ENCODE measurements at regions not wholly inside any gene's neighbourhood (a gene's known extent, or its start where the extent isn't known, plus 50 kb on each side); places are given as distances from the start of the nearest gene placed in this dataset.
"Not testable (repeated sequence)": the region's sequence is repeated elsewhere in the genome, so short reads cannot be mapped to it uniquely, and the experiment has no call there.

DNA sequence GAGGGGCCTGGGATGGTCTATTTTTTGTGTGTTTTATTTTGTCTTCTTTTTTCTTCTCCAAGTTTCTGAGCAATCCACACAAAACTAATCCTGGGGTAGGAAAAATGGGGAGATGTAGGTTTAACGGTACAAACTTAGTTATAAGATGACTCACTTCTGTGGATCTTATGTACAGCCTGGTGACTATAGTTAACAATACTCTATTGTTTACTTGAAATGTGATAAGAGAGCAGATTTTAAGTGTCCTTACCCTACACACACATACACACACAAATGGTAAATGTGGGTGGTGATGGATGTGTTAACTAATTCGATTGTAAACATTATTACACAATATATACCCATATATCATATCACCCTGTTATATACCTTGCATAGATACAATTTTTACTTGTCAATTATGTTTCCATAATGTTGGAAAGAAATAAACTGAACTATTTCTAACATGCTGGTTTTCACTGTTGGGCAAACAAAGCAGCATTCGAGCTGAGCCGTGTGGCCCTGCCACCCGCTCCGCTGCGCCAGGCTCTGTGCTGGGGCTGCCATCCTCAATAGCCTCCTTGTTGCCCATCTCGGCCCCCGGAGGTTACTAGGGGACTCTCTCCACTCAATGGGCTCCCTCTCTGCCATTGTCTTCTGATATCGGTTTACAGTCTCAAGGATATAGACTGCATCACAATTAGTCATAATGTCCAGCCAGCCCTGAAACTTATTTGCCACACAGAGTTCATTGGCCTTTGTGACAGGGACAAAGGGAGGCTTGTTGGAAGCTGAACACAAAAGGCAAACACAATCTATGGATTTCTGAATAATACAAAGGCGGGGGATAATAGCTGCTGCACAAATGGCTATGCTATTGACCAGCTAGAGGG, 380.3 kb upstream of the MAF start:
- no peak for DNase-seq

DNA sequence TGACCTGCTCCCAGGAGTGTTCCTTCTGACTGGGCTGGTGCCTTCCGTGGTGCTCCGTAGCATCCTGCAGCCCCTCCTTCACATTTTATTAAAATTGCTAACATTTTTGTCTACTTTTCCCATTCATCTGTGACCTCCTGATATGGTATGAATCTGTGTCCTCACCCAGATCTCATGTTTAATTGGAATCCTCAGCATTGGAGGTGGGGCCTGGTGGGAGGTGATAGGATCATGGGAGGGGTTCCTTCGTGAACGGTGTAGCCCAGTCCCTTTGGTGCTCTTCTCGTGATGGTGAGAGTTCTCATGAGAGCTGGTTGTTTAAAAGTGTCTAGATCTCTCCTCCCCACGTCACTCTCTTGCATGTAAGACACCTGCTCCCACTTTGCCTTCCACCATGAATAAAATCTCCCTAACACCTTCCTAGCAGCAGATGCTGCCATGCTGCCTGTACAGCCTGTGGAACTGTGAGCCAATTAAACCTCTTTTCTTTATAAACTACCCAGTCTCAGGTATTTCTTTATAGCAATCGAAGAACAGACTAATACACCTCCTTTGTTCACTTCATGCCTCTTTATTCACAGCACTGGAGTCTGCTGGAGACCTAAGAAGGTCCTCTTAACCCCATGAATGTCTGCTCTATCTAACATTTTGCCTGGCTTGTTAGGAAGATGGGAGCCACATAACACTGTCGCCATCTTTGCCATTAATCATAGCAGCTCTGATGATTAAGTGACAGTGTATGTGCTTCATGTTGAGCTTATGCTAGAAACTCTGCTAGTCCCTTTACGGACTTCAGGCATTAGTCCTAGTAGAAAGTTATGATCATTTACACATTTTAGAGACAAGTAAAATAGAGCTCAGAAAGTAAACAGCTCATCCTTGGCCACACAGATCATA, 377.7 kb upstream of the MAF start:
- no peak for DNase-seq

DNA sequence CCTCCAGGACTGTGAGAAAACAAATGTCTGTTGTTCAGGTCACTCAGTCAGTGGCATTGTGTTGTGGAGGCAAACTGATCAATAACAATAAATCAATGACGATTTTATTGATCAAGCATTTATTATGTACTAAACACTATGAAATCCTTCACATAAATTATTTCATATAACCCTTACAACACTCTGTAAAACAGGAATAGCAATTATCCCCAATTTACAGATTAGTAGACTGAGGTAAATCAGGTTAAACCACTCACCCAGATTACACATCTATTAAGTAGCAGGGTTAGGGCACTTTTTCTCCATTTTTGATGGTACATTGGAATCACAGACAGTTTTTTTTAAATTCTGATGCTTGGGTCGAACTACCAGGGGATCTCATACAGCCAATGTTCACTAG, 372.8 kb upstream of the MAF start:
- no peak for DNase-seq

DNA sequence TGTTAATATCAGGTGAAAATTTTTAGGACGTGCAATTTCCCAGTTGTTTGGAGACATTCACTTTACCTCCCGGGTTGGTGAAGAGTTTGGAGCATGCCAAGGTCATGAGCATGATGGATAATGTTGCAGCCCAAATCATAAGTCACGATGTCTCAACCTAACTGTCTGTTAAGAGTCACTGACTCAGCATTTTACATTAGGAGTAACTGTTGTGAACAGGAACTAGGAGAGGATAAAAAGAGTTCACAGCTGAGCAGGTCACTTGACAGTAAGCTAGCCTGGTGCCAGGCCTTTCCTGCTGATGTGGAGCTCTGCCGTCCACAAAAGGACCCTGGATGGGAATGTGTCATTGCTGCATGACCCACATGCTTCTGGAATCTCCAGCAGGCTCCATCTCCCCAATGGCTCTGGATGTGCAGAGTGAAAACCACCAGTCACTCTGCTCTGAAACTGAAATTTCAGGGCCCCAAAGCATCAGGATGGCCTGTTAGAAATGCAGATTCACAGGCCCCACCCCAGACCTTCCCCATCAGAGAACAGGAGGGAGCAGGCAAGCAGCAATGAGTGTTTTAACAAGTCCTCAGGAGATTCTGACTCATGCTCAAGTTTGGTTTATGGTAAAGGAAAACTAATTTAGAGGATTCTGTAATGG, 371.6 kb upstream of the MAF start:
- no peak for DNase-seq

DNA sequence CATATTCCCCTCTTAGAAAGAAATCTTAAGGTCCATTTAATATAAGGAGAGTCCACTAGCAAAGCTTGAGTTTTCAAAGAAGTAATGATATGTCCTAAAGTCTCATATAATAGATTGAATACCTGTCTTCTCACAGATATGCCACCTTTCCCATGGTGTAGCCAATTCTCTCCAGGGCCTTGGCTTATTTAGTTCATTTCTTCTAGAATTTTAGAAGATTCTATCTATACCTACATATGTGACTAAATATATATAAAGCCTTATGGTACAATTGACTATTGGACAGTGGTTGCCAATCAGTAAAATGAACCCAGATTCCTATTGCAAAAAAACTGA, 370.7 kb upstream of the MAF start:
- no peak for DNase-seq

DNA sequence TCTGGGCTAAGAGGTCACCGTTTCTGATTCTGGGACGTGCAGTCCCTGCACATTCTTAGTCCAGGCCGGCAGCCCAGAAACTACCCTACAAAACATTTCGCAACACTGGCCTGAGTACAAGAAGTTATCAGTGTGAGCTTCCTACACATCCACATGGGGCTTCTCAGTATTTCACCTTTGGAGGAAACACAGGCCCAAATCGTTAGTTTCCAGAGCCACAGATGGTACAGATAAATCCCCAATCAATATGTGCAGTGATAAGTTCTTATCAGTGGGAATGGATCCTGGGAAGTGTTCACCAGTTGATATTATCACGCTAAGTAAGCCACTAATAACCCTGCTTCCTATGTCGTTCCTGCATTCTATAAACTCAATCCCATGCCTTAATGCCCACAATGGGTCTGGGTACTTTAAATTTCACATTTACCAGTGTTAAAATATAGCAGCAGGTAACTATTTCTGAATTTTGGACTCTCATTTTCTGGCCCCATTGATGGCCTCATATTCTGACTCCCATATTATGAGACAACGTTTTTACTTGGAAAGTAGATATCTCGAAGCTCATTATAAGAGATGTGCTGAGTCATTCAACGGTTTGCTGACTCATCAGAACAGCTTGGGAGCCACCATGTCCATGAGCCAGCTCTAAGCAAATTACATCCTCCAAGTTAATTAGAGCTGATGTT, 370.2 kb upstream of the MAF start:
- DNase-seq: peak; percentile 63 to 64

DNA sequence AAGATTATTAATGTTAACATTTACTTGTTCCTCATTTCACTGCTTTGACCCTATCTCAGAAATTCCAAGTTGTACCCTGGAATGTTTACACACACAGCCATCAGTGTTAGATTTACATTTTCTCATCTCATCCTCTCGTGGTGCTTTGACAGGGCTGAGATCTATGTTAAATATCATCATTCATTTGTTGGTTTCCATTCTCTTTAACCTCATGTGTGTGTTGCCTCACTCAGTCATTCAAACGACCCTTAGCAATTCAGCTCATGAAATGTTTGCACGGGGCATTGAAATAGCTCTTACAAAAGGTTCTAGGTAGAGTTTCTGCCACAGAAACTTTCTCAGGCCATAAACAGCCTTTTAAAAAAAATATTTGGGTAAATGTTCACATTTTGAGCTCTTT, 369.6 kb upstream of the MAF start:
- DNase-seq: no peak

DNA sequence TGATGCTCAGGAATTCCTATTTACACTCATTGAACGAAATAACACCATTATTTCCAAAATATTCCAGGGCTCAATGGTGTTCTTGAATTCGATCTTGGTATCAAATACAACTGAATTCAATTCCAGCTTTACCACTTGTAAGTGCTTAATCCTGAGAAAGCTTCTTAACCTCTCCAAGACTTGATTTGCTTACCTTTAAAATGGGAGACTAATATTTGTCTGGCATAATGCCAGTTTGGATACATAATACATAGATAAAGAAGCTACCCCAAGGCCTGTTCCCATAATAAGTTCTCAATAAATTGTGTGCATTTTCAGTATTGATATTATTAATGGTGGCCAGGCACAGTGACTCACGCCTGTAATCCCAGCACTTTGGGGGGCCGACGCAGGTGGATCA, 368.9 kb upstream of the MAF start:
- no peak for DNase-seq

DNA sequence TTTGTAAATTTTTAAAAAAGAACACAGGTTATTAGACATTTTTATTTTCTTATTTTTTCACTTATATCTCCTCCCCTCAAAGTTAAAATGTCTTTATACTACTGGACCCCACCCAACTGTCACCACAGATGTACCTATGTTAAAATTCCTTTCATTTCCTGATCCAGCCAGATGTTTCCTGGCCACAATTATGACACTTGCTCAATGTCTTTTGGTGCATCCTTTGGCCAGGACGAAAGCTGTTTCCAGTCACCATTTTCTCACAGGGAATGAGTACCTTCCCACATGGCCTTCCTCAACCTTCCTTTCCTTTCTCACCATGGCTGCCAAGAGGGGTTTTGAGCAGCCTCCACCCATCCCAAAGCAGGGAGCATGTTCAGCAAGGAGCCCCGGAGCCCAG, 365.7 kb upstream of the MAF start:
- no peak for DNase-seq

DNA sequence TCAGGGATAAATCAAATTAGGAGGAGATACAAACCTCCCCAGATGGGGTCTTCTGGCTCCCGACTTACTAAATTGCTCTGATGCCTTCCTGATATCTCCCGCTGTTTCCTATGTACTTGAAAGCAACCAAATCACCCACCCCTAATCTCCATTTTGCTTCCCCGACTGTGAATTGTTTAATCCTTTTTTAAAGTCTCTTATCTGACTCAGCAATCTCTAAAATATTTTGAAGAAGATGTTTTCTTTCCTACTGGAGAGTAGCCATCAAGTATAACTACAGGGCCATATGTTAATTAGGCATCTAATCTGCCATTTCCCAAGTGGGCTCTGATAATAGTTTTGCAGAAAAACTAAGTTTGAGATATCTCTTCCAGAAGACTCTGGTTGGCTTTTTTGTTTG, 365.2 kb upstream of the MAF start:
- no peak for DNase-seq

DNA sequence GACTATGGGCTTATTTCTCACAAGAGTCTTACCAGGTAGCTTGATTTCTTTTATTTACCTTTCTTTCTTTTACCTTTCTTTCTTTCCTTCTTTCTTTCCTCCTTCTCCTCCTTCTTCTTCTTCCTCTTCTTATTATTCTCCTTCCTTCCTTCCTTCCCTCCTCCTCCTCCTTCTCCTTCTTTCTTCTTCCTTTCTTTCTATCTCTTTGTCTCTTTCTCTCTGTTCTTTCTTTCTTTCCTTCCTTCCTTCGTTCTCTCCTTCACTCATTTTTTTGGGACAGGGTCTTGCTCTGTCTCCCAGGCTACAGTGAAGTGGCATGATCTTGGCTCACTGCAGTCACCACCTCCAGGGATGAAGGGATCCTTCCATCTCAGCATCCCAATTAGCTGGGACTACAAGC, 363.6 kb upstream of the MAF start:
- no peak for DNase-seq

DNA sequence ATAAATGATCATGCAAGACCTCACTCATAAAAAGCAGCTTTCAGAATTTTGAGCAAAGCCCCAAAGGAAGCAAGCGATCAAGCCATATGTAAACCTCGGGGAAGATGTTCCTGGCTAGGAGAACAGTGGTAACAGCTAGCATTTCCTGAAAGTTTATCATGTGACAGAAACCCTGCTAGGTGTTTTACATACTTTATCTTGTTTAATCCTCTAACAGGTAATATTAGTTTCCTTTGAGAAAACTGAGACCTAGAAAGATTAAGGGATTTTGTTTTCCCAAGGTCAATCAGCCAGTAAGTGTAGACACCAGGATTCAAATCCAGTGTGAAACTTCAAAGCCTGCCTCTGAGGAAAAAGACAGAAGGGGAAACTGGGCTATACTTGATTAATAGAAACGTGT, 362.4 kb upstream of the MAF start:
- no peak for DNase-seq

DNA sequence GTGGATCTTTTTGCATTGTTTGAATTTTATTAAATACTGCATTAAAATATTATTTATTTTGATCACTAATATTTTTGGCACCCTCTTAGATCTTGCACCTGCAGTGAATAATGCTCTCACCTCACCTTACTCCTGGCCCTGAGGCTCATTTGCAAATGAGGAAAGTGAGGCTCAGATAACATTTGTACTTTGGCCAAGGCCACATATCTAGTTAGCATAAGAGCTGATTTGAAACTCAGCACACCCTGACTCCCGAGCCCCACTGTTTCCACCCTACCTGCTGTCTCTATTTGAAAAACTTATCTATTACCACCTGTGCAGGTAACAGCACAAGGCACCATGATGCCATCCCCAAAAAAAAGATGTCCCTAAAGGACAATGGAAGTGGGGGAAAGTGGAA, 358.7 kb upstream of the MAF start:
- DNase-seq: no peak

DNA sequence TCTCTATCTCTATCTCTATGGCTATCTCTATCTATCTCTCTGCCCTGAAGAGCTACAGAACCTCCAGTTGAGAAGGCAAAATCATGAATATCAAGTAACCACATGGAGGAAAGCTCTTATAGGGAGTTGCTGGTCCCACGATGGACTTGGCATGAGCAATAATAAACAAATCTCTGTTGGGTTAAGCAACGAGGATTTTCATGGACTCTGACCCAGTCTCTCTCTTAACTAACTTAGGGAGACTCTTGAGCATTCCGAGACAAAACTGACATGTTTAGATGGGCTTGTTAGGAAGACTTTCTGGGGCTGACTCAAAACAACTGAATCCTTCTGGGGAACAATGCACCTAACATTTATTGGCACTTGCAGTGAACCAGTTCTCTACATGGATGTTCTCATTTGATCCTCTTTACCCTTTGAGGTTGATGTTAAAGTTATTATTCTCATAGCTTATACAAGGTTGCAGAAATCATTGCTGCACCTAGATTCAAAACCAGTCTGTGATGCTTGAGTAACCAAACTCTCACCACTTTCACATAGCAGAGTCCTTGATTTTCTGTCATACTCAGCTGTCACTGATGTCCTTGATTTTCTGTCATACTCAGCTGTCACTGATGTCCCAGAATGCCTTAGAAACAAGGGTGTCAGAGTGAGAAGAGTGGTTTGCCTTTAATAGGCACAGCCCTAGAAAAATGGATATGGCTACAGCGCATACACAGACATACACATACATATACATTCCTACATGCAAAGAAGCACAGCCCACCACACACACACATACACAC, 354.6 kb upstream of the MAF start:
- no peak for DNase-seq

DNA sequence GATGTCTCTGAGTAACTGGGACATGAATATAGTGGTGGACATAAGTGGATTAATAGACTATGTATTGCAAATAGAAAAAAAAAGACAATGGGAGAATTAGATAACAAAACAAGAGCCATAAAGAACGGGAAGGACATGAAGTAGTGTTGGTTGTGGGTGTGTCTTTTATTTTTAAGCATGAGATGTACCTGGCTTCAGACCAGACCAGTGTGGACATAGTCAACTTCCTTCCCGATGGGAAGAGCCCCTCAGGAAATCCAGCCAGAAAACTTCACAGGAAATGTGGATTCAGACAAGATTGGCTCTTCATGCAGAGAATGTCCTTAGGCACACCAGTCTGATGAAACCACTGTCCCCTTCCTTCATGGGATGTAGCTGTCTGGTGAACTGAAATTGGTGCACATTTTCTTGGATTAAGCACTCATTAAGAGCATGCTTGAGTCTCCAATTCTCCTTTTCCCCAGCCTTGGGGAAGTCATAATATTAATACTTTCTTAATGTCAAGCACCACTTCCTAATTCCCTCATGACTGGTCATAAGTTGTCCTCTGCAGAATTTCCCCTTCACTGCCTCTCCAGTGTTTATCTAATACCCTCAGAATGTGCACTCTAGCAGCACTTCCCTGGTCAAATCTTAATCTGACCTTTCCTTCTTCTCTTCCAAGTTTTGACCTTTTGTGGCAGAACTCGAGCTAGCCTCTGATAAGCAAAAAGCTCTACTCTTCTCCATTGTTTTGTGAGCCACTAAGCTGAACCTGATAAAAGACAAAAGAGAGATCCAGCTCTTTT, 350.6 kb upstream of the MAF start:
- DNase-seq: no peak

DNA sequence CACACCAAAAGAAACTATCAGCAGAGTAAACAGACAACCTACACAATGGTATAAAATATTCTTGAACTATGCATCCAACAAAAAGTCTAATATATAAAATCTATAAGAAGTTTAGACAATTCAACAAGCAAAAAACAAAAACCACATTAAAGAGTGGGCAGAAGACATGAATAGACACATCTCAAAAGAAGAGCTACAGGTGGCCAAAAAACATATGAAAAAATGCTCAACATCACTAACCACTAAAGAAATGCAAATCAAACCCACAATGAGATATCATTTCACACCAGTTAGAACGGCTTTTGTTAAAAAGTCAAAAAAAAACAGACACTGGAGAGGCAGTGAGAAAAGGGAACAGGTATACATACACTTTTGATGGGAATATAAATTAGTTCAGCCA, 348.9 kb upstream of the MAF start:
- no peak for DNase-seq

DNA sequence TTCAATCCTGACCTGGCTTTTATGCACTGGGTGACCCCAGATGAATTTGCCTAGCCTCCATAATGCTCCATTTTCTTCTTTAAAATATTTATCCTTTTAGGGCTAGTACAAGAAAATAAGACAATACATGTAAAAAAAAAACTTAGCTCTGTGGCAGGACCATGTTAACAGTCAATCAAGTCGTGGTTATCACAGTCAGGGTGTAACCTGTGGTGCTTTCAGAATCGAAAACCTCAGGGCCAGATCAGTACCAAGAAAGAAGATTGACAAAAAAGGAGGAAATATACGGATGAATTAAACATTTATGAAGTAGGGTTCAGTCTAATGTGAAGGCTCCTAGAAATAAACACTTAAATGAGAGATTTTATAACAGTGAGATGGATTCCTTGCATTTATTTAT, 347.2 kb upstream of the MAF start:
- DNase-seq: no peak

DNA sequence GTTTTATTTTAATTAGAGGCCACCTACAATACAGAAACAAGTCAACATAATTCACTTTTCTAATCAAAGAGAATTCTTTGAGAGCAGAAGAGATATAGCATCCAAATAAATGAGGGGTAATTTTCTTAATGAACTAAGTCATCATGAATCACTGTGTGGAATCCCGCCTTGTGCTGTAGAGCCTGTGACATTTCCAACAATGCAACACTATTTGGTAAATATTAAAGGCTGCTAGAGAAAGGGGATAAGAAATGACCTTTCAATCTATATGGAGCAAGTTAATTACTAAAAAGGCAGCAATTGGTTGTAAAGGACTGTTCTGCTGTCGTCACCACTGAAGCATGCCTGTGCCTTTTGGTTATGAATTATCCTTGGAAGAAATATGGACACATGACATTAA, 345.7 kb upstream of the MAF start:
- DNase-seq: no peak

DNA sequence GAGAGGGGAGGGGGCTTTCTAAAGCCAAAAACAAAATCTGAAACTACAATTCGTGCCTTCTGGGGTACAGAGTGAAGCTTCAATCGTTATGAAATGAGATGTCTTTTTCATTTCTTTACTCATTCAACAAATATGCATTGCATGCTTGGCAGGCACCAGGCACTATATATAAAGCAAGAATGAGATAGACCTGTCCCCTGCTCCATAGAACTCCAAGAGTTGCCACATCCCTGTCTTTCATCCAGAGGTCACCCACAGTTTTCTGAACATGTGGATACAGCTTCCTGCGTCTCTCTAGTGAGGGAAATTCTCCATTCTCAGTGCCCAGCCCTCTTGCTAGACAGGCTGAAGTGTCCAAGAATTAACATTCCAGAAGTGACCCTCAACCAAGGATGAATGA, 343.2 kb upstream of the MAF start:
- DNase-seq: no peak

DNA sequence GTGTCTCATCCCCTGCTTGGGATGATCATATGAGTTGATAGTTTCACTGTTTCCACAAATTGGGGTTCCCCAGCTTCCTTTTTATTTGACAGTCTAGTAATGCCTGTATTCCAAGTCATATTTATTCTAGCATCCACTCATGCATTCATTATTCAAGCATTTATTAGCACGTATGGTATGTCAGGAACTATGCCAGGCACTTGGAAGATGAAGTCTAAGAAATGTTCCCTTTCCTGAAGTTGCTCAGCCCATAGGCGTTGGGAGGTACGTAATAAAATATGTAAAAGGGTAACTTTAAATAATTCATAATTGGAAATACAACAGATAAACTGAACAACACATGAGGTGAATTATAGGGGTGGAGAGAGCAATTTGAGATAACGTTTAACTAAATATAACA, 338.0 kb upstream of the MAF start:
- DNase-seq: no peak

DNA sequence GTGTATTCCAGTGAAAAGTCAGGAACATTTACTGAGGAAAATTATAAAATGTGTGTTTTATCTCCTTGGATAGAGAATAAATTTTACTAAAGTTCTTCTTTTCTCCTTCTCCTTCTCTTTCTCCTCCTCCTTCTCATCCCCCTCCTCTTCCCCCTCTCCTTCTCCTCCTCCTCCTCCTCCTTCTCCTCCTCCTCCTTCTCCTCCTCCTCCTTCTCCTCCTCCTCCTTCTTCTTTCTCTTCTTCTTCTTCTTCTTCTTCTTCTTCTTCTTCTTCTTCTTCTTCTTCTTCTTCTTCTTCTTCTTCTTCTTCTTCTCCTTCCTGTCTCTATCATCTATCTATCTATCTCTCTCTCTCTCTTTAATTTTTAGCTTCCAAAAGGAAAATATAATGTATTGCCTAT, 337.1 kb upstream of the MAF start:
- DNase-seq: not testable (repeated sequence)

Measured in right lung (tissue), 2 donors.